NCI-H345 treated with DMSO at 0.1 percent for 48 hours (cell line): ENCODE measurements at regions not wholly inside any gene's neighbourhood (a gene's known extent, or its start where the extent isn't known, plus 50 kb on each side); places are given as distances from the start of the nearest gene placed in this dataset.
"Not testable (repeated sequence)": the region's sequence is repeated elsewhere in the genome, so short reads cannot be mapped to it uniquely, and the experiment has no call there.

Source experiments
- DNase-seq: peaks from one replicate; lab custom pipeline; 2025; ENCODE audit not compliant: unreplicated experiment; lab: John Stamatoyannopoulos, UW

DNA sequence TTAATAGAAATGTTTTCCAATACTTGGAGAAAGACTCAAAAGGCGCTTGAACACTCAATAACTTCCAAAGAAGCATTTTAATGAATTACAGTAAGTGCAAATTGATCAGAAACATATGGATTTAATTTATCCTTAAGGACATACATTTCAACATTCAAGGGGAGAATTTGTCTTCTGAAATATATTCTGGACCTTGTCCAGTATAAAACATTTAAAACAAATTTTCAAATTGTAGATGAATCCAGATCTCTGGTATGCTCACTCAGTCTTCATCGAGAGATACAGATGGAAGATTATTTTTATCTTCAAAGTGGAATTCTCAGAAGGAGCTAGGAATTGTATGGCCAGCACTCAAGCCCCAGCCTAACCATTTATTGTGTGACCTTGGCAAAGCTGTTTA lies 310.4 kb downstream of the ZNF674 start:
- no peak for DNase-seq

DNA sequence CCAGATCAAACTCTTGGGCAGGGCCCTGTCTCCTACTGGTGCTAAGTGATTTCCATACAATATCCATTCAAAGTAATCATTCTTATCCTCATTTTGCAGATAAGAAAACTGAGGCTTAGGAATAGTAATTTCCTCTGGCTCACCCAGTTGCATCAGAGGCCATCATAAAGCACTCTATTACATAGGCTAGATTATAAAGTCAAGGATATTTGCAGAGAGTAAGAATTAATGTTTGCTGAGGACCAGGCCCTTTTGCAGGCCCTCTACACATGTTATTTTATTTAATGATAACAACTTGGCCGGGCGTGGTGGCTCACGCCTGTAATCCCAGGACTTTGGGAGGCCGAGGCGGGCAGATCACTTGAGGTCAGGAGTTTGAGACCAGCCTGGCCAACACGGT lies 316.8 kb downstream of the ZNF674 start:
- DNase-seq = no peak

DNA sequence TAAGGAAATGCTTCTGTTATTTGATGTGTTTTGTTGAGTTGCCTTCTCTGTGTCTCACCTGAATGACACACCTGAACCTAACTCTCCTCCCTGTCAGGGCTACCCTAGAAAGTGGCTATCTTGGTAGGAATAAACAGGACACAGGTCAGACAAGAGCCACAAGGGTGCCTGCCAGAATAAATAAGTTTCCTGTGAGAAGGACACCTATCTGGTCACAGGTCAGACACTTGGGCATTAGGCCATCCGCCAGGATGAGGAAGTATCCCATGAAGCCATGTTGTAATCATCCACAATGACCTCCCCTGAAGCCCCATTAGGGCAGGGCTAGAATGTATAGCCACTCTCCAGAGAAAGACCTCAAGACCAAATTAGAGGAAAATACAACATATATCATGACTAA lies 318.8 kb downstream of the ZNF674 start:
- DNase-seq = no peak

DNA sequence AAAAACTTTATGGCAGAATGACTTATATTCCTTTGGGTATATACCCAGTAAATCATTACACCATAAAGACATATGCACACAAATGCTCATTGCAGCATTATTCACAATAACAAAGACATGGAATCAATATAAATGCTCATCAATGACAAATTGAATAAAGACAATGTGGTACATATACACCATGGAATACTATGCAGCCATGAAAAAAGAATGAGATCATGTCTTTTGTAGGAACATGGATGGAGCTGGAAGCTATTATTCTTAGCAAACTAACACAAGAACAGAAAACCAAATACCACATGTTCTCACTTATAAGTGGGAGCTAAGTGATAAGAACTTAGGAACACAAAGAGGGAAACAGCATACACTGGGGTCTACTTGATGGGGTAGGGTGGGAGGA lies 321.7 kb downstream of the ZNF674 start:
- DNase-seq = not testable (repeated sequence)

DNA sequence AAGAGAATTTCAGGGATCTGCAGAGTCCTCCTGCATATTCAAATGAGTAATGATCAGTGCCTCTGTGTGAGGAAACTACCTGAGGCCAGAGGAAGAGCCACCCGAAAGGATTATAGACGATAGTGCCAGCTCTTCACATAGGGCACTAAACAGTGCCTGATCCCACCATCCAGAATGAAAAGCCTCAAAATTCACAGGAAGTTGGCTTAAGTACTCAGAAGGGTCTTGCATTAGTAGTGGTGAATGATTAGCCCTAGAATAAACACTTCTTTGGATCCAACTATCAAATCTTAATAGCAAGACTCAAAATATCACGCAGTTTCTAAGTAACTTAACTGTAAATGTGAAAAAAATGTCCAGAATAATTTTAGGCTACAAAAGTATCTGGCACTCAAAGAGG lies 324.4 kb downstream of the ZNF674 start:
- no peak for DNase-seq

DNA sequence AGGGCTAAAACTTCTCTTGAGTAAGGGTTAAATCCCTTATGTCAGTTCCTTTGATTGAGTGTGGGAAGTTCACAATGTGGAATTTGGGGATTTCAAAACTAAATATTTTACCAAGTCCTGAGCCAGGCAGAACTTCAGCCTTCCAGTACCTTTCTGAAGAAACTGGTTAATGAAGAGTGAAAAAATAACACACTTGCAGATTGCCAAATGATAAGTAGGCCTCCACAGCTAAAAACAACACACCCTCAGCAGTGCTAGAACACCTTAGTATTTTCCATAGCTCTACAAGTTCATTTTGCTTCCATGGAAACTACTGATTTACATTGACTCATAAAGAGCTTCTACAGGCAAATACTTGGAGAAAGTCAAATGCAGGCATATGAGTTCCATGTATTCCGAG lies 326.8 kb downstream of the ZNF674 start:
- DNase-seq = no peak

DNA sequence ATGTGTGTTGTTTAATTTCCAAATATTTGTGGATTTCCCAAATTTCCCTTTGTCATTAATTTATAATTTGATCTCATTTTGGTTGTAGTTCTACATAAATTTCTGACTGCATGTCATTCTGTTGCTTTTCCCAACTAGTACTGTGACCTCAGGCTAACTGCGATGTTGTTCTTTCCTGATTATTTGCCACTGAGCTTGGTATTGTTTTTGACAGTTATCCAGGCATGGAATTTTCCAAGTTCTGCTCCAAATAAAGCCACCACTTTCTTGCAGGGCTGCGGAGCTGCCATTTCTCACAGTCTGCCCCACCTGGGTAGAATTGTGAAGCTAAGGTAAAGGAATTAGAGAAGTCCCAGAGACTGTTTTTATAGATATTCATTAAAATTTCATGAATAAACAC lies 328.8 kb downstream of the ZNF674 start:
- no peak for DNase-seq

DNA sequence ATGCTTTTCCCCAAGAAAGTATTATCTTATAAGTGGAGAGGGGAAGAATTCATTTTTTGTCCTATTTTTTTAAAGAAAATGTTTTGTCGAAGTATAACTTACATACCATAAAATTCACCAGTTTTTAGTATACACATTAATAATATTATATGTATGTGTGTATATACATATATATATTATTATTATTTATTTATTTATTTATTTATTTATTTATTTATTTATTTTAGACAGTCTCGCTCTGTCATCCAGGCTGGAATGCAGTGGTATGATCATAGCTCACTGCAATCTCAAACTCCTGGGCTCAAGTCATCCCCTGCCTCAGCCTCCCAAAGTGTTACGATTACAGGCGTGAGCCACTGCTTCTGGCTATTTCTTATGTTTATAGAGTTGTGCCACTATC lies 334.1 kb downstream of the ZNF674 start:
- DNase-seq = no peak

DNA sequence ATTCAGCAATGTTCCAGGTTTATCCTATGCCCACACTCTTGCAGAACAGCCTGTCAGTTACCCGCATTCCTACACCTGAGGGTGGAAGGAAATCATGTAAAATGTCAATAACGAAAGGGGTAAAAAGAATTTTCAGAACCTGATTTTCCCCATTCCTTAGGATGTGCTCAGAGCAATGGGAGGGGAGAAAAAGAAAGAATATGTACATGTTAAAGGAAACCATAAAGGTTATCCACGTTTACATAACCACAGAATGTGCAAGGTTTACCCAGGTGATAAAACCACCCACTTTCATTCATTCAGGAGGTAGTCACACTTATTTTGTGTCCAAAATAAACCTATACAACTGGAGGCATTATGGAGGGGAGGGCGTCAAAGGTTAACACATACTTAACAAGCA lies 335.5 kb downstream of the ZNF674 start:
- no peak for DNase-seq

DNA sequence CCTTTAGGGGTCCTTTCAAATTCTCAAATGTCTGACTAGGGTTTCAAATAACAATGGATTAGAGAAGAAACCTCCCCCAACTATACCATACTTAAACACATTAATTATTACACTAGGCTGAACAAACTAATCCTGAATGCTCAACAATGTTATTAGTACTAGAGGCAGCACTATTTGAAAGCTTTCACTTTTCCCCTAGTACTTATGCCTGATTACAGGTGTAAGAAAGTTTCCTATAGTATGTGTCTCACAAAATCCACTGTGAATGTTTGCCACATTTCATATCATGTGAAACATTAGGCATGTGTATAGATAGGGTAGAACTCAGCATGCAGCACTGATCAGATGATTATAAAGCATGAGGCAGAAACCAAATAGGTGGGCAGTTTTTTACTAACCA lies 336.2 kb downstream of the ZNF674 start:
- DNase-seq = no peak

DNA sequence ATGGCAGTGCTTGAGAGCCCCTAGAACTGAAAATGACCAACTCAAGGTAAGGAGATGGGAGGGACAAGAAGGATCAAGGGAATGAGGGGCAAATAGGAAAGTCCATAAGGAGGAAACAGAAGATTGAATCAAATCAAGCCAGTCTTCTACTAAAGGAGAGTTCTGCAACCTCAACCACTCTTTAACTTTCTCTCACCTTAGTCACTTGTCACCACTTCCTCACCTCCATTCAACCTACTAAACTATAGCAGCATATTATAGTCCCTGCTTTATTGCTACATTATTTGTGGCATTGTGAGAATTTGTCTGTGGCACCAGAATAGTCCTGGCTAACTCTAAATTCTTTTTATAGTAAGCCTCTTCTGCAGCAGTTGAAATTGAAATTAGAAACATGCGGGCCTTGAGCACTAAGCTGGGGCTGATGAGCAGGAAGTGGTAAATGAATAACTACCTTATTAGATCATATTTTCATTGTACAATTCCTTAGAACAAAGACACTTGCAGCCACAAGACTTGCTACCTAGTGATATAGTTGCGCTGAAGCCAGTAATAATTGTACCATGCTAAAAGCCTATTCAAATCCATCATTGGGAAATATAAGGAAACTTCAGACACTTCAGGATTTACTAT lies 336.9 kb downstream of the ZNF674 start:
- DNase-seq = no peak

DNA sequence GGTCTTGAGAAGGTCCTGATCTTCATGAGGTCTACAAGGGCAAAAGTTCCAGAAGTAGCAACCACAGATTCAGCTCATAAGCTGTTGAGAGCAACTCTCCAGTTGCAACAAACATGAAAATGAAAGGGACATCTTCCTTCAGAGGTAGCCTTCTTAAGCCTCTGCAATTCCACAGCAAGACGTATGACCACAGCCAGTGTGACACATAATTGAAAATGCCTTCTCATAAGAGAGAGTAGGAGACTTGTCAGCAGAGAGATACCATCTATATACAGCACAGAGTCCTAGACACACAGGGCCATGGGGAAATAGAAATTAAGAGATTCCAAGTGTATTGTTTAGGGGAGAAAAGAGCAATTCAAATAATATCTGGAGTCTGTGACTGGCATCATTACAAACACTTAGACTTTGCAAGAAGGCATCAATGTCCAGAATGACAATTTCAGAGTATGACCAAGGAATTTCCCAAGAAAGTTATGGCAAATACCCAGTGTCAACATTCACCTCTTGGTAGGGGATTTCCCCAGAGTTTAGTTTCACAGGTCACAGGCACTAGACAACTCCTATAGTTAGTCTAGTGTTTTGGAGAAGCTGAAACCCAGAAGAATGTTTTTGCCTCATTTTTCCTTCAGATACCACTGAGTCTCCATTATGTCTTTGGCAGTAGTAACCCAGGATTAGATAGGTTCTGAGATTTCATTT lies 340.3 kb downstream of the ZNF674 start:
- no peak for DNase-seq

DNA sequence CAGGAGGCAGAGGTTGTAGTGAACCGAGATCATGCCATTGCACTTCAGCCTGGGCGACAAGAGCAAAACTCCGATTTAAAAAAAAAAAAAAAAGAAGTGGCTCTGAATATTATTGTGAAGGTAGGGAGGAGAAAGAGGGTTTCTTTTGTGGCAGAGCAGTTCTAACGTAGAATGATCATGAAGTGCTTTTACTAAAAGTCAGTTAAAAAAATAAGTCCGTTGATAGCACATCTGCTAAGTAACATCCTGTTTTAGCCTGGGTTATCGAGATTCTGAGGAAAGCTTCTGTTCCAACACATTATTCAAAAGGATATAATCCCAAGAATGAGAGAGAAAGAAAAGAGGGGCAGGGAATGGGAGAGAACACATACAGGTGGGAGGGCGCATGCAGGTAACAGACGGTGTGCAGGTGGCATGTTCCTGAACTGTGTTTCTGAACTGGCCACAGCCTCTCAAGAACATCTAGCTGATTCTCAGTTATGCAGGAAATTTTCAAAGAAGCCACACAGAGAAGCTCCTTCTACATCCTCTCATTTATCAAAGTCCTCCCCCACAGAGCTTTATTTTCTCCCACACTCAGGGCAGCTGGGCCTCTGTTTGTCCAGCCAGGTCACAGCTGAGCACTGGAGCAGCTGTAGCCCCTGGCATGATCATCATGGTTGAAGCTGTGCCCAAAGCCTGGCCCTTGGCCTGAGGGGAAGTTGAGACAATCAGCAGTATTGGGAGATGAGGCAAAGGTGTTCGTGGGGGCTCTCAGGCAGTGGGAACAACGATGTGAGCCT lies 342.3 kb downstream of the ZNF674 start:
- no peak for DNase-seq

DNA sequence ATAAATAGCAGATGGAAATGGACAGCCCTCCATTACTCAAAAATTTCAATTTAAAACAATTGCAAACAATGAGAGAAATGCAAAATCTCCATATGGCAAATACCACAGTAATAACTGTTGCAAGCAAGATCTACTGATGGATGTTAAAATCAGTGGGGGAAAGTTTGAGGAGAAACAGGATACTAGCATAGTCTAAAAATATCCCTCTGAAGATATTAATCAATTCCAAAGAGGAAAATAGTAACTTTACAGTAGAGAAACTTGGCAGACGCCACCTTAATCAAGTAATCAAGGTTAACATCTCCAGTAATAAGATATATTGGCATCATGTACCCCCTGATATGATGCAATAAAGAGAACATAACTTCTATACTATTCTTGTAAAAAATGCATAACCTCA lies 344.8 kb downstream of the ZNF674 start:
- DNase-seq = no peak

DNA sequence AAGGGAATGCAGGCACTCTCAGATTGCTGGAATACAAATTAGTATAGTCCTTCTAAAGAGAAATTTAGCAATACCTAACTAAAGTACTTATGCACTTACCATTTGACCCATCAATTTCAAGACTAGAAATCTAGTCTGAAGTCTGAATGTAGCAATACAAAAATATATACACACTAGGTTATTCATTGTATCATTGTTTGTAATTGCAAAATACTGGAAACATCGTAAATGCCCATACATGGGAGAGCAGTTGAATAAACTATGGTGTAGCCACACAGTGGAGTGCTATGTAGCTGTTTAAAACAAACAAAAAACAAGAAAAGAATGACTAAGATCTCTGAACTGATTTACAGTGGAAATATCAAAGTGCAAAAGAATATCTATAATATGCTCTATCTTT lies 346.4 kb downstream of the ZNF674 start:
- no peak for DNase-seq

DNA sequence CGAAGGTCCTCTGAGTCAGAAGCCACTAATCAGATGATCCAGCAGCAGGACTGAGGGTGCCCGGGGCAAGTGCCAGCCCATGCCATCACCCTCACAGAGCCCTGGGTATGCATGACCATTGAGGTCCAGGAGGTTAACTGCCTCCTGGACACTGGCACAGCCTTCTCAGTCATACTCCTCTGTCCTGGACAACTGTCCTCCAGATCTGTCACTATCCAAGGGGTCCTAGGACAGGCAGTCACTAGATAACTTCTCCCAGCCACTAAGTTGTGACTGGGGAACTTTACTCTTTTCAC lies 358.5 kb downstream of the ZNF674 start:
- DNase-seq = not testable (repeated sequence)

DNA sequence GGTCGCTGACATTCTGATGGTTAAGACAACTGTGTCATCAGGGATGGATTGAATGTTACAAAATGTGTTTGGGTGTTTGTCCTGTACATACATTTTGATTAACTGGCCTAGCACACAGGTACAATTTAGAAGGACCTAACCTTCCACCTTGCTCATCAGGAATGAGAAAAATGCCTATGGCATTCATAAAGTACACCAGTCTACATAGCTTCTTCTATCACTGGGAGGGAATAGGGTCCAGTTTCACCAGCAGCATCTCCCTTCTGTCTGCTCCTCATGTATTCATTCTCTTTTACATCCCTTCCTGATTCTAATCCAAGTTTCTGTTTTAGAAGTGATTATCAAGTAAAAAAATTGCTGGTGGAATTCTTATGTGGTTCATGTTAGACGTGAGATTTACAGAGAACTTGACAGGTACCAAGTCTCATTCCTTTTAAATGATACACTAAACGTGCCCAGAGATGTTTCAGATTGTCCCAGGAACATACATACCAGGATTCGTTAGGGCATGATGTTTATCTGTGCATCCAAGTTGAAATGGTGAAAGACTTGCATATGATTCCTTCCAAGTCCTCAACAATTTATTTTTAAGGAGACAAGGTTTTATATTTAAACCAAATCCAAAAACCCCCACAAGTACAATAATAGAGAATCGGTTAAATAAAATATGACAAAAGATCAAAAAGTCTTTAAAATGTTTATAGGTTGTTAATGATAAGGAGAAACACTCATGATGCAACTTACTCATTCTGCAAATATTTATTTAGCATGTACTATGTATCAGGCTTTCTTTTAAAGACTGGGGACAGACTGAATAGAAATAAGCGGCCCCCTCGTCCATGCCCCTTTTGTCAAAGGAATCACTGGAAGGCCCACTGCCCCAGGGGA lies 359.1 kb downstream of the ZNF674 start:
- no peak for DNase-seq

DNA sequence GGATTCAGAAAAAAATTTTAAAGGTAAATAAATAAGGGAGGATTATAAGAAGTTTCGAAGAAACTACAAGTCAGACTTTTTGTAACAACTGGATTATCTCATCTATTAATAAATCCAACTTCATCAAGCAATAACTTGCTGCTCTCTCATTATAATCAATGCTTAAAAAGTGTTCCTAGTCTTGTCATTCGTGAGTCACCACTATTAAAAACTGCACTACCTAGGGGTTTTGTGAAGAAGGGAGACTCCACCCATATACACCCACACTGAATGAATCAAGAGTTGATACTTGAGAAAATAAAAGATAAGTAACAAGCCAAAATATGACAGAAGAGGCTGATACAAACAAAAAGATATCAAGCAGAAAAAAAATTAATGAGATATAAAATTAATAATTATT lies 360.5 kb downstream of the ZNF674 start:
- DNase-seq = no peak

DNA sequence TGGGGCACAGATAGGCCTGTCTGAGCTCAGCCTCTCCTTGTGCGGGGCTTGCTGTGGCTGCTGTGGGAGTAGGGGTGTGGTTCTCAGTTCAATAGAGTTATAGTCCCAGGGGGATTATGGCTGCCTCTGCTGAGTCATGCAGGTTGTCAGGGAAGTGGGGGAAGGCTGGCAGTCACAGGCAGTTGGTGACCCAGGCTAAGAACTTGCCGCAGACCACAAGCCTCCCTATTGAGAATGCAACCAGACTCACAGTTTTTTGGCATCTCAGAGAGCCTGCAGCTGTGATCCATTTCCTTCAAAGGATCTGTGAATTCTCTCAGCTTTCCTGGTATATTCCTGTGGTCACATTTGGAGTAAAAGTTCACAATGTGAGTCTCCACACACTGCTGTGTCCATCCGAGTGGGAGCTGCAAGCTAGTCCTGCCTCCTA lies 364.9 kb downstream of the ZNF674 start:
- DNase-seq = no peak

DNA sequence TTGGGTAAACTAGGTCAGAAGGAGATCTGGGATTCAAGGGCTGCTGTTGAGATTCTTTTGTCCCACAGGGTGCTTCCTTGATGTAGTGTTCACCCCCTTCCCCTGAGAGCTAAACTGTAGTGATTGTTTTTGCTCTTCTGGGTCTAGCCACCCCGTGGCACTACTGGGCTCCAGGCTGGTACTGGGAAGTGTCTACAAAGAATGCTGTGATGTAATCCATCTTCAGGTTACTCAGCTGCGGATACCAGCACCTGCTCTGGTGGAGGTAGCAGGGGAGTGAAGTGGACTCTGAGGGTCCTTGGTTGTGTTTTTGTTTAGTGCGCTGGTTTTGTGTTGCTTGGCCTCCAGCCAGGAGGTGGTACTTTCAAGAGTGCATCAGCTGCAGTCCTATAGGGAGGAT lies 365.5 kb downstream of the ZNF674 start:
- peak; percentile 82 for DNase-seq

DNA sequence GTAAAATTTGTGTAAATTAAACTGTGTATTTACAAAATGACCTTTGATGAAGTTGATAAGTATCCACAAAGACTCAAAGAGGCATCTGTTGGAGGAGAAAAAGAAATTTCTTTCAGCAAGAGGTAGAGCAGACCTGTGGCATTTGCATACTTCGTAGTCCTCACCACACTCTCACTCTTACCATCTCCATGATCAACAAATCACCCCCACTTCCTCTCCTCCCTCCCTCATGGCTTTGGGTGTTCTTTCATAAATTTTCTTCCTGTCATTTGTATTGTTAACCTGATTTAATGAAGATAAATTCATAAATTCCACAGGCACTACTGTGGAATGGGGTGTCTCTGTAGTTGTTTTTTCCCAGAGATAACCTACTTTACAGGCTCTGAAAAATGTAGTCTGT lies 366.5 kb downstream of the ZNF674 start:
- no peak for DNase-seq

DNA sequence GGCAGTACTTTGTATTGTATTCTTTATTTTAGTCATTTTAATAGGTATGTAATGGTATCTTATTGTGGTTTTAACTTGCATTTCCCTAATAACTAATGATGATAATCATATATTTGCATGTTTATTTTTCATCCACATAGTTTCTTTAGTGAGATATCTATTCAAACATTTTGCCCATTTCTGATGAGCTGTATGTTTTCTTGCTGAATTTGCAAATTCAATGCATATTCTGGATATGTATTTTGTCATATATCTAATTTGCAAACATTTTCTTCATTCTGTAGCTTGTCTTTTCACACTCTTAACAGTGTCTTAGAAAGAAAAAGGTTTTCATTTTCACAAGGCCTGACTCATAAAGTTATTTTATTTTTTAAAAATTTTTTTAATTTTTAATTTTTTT lies 372.1 kb downstream of the ZNF674 start:
- no peak for DNase-seq
